GM12878 (cell line): ENCODE measurements at regions not wholly inside any gene's neighbourhood (a gene's known extent, or its start where the extent isn't known, plus 50 kb on each side); places are given as distances from the start of the nearest gene placed in this dataset.

Experiments used
- EZH2 ChIP-seq: IDR thresholded peaks from 2 replicates; pipeline ENCODE4 v1.6.1; 2012; ENCODE audit warnings: low read depth, mild to moderate bottlenecking, control low read depth, inconsistent platforms, low read length, borderline replicate concordance; ENCODE audit not compliant: control insufficient read depth
- SMAD5 ChIP-seq: IDR thresholded peaks from 2 replicates; pipeline ENCODE4 v1.6.1; 2016; ENCODE audit warnings: antibody characterized with exemption, low read depth
- TF ChIP-seq, protein P1 (sequence below), 3 experiments: IDR thresholded peaks in 2 of 3; conservative IDR thresholded peaks in 1 of 3; 2 replicates each; pipeline ENCODE4 v1.5.1; 2011; ENCODE audit warnings: low read depth in 3 of 3, low read length in 3 of 3, mild to moderate bottlenecking in 3 of 3, control low read depth in 2 of 3, moderate library complexity in 2 of 3, inconsistent platforms in 1 of 3, mixed read lengths in 1 of 3; ENCODE audit not compliant: control insufficient read depth in 2 of 3, insufficient read depth in 1 of 3; ENCODE audit errors: extremely low read depth in 1 of 3
- TF ChIP-seq, protein P2 (sequence below): IDR thresholded peaks from 2 replicates; pipeline ENCODE4 v1.6.1; 2011; ENCODE audit warnings: low read depth, low read length, improper control_type of control experiment, borderline replicate concordance

DNA sequence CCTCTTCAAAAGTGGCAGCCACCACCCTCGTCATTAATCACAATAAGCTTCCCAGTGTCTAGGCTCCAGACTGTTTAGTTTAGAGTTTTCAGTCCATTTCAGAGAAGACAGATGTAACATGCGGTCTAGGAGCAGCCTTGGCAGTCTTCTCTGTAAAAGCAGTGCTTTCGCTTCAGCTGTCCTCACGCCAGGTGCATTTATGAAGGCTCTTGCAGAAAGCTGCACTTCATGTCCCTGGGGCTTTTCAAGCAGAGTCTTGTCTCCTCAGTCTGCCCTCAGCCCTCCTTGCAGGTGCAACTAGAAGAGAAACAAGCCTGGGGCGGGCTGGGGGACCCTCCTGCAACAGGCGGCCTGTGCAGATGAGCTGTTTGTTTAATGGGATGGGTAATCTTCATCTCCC, 281.9 kb downstream of the DRD1 start:
- TF ChIP-seq, protein P1, sequence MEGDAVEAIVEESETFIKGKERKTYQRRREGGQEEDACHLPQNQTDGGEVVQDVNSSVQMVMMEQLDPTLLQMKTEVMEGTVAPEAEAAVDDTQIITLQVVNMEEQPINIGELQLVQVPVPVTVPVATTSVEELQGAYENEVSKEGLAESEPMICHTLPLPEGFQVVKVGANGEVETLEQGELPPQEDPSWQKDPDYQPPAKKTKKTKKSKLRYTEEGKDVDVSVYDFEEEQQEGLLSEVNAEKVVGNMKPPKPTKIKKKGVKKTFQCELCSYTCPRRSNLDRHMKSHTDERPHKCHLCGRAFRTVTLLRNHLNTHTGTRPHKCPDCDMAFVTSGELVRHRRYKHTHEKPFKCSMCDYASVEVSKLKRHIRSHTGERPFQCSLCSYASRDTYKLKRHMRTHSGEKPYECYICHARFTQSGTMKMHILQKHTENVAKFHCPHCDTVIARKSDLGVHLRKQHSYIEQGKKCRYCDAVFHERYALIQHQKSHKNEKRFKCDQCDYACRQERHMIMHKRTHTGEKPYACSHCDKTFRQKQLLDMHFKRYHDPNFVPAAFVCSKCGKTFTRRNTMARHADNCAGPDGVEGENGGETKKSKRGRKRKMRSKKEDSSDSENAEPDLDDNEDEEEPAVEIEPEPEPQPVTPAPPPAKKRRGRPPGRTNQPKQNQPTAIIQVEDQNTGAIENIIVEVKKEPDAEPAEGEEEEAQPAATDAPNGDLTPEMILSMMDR (IDR thresholded peaks at IDR 0.05 in 2 of 3, conservative IDR thresholded peaks at IDR 0.05 in 1 of 3; ENCODE audit: control insufficient read depth in 2 of 3, extremely low read depth in 1 of 3, insufficient read depth in 1 of 3, low read depth in 3 of 3, low read length in 3 of 3): no peak
- TF ChIP-seq, protein P2, sequence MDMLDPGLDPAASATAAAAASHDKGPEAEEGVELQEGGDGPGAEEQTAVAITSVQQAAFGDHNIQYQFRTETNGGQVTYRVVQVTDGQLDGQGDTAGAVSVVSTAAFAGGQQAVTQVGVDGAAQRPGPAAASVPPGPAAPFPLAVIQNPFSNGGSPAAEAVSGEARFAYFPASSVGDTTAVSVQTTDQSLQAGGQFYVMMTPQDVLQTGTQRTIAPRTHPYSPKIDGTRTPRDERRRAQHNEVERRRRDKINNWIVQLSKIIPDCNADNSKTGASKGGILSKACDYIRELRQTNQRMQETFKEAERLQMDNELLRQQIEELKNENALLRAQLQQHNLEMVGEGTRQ: no peak
- no peak for TF ChIP-seq SMAD5
- no peak for TF ChIP-seq EZH2
